ENCODE measurements at regions not wholly inside any gene's neighbourhood (a gene's known extent, or its start where the extent isn't known, plus 50 kb on each side); places are given as distances from the start of the nearest gene placed in this dataset.

DNA sequence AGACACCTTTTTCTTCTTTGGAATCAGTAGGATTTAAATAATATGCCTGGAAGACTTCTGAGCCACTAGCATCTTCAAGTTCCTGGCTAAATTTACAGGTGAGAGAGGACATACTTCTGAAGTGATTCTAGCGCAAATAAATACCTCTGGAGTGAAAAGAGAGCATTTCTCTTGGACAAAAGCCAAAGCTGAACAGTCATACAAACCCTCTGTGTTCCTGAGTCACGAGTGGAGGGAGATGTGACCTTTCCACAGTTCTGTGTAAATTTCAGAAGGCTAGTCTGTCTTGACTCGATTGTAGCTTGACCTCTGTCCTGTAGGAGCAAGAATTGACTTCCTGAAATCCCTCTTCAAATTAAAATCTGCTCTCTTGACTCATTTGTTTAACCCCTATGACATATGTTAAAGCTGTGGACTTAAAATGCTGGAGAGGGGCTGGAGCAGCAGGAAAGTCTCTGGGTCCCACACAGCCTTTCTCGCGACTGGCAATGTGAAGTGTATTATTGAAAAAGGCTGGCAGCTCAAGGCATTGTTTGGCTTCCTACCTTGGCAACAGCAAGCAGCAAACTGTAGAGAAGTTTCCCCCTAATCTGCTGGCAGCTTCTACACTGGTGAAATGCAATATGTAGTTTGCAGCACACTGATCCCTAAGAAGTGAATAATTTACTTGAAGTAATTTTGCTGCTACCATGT lies 79.6 kb upstream of the GCFC2 start:
- H3K9ac ChIP-seq (replicated peaks; ENCODE audit: extremely low read depth, insufficient read depth, low read length): no peak overlapping the region
- POLR2A ChIA-PET: no interaction called here
- no peaks in the 10 kb centered on the region for H4K20me1 ChIP-seq (replicated peaks; ENCODE audit: control insufficient read depth, extremely low read depth, insufficient read depth, low read length)
- no peaks in the 10 kb centered on the region for H3K79me2 ChIP-seq (ENCODE audit: control insufficient read depth, insufficient read depth, low read length)
- H3K4me2 ChIP-seq (ENCODE audit: insufficient read depth, low read length): no peak overlapping the region
- TF ChIP-seq GATA2 (IDR thresholded peaks at IDR 0.05; ENCODE audit: insufficient read depth, insufficient read length, low read depth, low read length) (no peak), FOS (IDR thresholded peaks at IDR 0.05; ENCODE audit: borderline replicate concordance, insufficient read depth, low read length) (no peak), MAX (IDR thresholded peaks at IDR 0.05; ENCODE audit: insufficient read depth, insufficient read length) (no peak), MYC (IDR thresholded peaks at IDR 0.05; ENCODE audit: low read depth, low read length) (no peak)
- no peak overlapping the region for H2AFZ ChIP-seq (ENCODE audit: low read depth, low read length)
- no peaks in the 10 kb centered on the region for H3K9me3 ChIP-seq (replicated peaks; ENCODE audit: control insufficient read depth, insufficient read depth, low read length)
- CTCF ChIA-PET: no interaction called here
- dilution Hi-C loops (cut with MboI; ENCODE audit: extremely low pct_ligation_motif_present, low sequenced_read_pairs): no loop called here
- no peak overlapping the region for H3K4me3 ChIP-seq (replicated peaks in 1 of 3; ENCODE audit: insufficient read depth in 1 of 3, low read depth in 1 of 3, low read length in 3 of 3)
- H3K9me1 ChIP-seq (replicated peaks; ENCODE audit: control insufficient read depth, extremely low read depth, insufficient read depth, low read length): no peaks in the 10 kb centered on the region
- no peaks in the 10 kb centered on the region for H3K27me3 ChIP-seq (ENCODE audit: control insufficient read depth in 2 of 2, insufficient read depth in 2 of 2, low read length in 2 of 2)
- no peaks in the 10 kb centered on the region for H3K4me1 ChIP-seq (ENCODE audit: control insufficient read depth, extremely low read depth, insufficient read depth, low read length)
- H3K27ac ChIP-seq (ENCODE audit: insufficient read depth, low read depth, low read length): no peak overlapping the region
- intact Hi-C loops (cut with micrococcal nuclease): no loop called here
- no TSS peak for BruUV-seq (replicated peaks)
- no peaks in the 10 kb centered on the region for H3K36me3 ChIP-seq (ENCODE audit: control insufficient read depth in 2 of 2, extremely low read depth in 1 of 2, insufficient read depth in 2 of 2, low read length in 2 of 2)
- no peak for DNase-seq (ENCODE audit: low read depth, low spot score)
- FAIRE-seq: no peak

GRCh38 chr2:75788902-75789301 lies 78.2 kb upstream of the GCFC2 start:
- Histone ChIP-seq H3K9me3 (replicated peaks; ENCODE audit: control insufficient read depth, insufficient read depth, low read length) (no peaks in the 10 kb centered on the region), H3K9me1 (replicated peaks; ENCODE audit: control insufficient read depth, extremely low read depth, insufficient read depth, low read length) (no peaks in the 10 kb centered on the region), H3K4me1 (ENCODE audit: control insufficient read depth, extremely low read depth, insufficient read depth, low read length) (no peaks in the 10 kb centered on the region), H3K79me2 (ENCODE audit: control insufficient read depth, insufficient read depth, low read length) (no peaks in the 10 kb centered on the region), H2AFZ (ENCODE audit: low read depth, low read length) (no peak overlapping the region), H3K4me3 (replicated peaks in 1 of 3; ENCODE audit: insufficient read depth in 1 of 3, low read depth in 1 of 3, low read length in 3 of 3) (no peak overlapping the region), H3K4me2 (ENCODE audit: insufficient read depth, low read length) (no peak overlapping the region), H3K36me3 (ENCODE audit: control insufficient read depth in 2 of 2, extremely low read depth in 1 of 2, insufficient read depth in 2 of 2, low read length in 2 of 2) (no peaks in the 10 kb centered on the region), H3K9ac (replicated peaks; ENCODE audit: extremely low read depth, insufficient read depth, low read length) (no peak overlapping the region), H4K20me1 (replicated peaks; ENCODE audit: control insufficient read depth, extremely low read depth, insufficient read depth, low read length) (no peaks in the 10 kb centered on the region), H3K27me3 (ENCODE audit: control insufficient read depth in 2 of 2, insufficient read depth in 2 of 2, low read length in 2 of 2) (no peaks in the 10 kb centered on the region), H3K27ac (ENCODE audit: insufficient read depth, low read depth, low read length) (no peak overlapping the region)
- CTCF ChIA-PET: no interaction called here
- POLR2A ChIA-PET: no interaction called here
- no TSS peak for BruUV-seq (replicated peaks)
- no peak for DNase-seq (ENCODE audit: low read depth, low spot score)
- no peak for FAIRE-seq
- intact Hi-C loops (cut with micrococcal nuclease): no loop called here
- dilution Hi-C loops (cut with MboI; ENCODE audit: extremely low pct_ligation_motif_present, low sequenced_read_pairs): no loop called here
- no peak for TF ChIP-seq JUN (IDR thresholded peaks at IDR 0.05; ENCODE audit: borderline replicate concordance, insufficient read depth, insufficient read length, low read depth)
- TF ChIP-seq GATA2 (IDR thresholded peaks at IDR 0.05; ENCODE audit: insufficient read depth, insufficient read length, low read depth, low read length): no peak
- TF ChIP-seq, protein P1, sequence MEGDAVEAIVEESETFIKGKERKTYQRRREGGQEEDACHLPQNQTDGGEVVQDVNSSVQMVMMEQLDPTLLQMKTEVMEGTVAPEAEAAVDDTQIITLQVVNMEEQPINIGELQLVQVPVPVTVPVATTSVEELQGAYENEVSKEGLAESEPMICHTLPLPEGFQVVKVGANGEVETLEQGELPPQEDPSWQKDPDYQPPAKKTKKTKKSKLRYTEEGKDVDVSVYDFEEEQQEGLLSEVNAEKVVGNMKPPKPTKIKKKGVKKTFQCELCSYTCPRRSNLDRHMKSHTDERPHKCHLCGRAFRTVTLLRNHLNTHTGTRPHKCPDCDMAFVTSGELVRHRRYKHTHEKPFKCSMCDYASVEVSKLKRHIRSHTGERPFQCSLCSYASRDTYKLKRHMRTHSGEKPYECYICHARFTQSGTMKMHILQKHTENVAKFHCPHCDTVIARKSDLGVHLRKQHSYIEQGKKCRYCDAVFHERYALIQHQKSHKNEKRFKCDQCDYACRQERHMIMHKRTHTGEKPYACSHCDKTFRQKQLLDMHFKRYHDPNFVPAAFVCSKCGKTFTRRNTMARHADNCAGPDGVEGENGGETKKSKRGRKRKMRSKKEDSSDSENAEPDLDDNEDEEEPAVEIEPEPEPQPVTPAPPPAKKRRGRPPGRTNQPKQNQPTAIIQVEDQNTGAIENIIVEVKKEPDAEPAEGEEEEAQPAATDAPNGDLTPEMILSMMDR (IDR thresholded peaks at IDR 0.05; ENCODE audit: extremely low read depth in 1 of 2, insufficient read depth in 1 of 2, low read depth in 1 of 2, low read length in 2 of 2): no peak
- no peak for TF ChIP-seq MYC (IDR thresholded peaks at IDR 0.05; ENCODE audit: low read depth, low read length)
- TF ChIP-seq MAX (IDR thresholded peaks at IDR 0.05; ENCODE audit: insufficient read depth, insufficient read length): no peak
- TF ChIP-seq EZH2 (IDR thresholded peaks at IDR 0.05; ENCODE audit: borderline replicate concordance, low read depth, low read length, severe bottlenecking): no peak
- TF ChIP-seq POLR2A (IDR thresholded peaks at IDR 0.05; ENCODE audit: low read depth, low read length): no peak
- no peak for TF ChIP-seq FOS (IDR thresholded peaks at IDR 0.05; ENCODE audit: borderline replicate concordance, insufficient read depth, low read length)
- no peak for TF ChIP-seq POLR2AphosphoS5 (IDR thresholded peaks at IDR 0.05; ENCODE audit: insufficient read depth, low read depth, low read length)

All from endothelial cell of umbilical vein (primary cell).